Left renal pelvis (tissue), 4 donors: ENCODE measurements at regions not wholly inside any gene's neighbourhood (a gene's known extent, or its start where the extent isn't known, plus 50 kb on each side); places are given as distances from the start of the nearest gene placed in this dataset.

Source experiments
- DNase-seq, 4 donors: peaks; one replicate each; pipeline ENCODE4 v3.0.0-alpha.2; 2013; ENCODE audit warnings: low read depth in 4 of 4, low spot score in 3 of 4

DNA sequence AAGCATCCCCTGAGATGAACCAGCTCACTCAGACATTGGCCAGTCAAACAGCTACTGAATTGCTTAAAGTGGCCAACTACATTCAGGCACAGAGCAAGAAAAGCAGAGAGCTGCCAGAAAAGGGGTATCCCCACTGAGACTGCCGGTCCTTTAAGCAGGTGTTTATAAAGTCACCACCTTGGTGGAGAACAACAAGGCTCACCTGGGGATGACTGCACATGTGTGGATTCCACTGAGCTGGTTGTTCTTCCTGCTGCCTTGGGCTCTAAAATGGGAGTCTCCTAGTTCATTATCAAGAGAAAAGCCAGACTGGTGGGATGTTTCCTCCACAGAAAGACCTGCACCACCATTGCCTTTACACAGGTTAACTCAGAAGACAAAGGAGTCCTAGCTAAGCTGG lies 51.8 kb upstream of the IPO5 start:
- no peak for DNase-seq
